A673 (cell line): ENCODE measurements at regions not wholly inside any gene's neighbourhood (a gene's known extent, or its start where the extent isn't known, plus 50 kb on each side); places are given as distances from the start of the nearest gene placed in this dataset.

ENCODE experiments used
- BruUV-seq: library from RNA; stranded (reverse); fragments of 400-500 nt; replicated peaks from 2 replicates; lab custom pipeline; 2021; lab: Mats Ljungman, UMichigan
- CTCF ChIA-PET: fragments of 300-600 bp; sonication (Branson Sonifier 250); formaldehyde crosslinking; loops from one replicate; lab custom pipeline; 2022; ENCODE audit warnings: antibody characterized with exemption; lab: Charles Lee
- POLR2A ChIA-PET: fragments of 300-600 bp; sonication (Branson Sonifier 250); formaldehyde crosslinking; loops from one replicate; lab custom pipeline; 2022; ENCODE audit warnings: antibody characterized with exemption; ENCODE audit not compliant: low non-redundant PET; lab: Charles Lee
- DNase-seq: peaks from one replicate; pipeline ENCODE4 v3.0.0-alpha.2; 2015; ENCODE audit warnings: low spot score
- H3K27ac ChIP-seq: fragments of 200-600 bp; sonication (generic); 2 replicates; pipeline ENCODE4 v1.5.1; 2016; ENCODE audit warnings: mixed run types, low read depth, mild to moderate bottlenecking, mixed read lengths, antibody characterized with exemption, low read length; ENCODE audit not compliant: poor library complexity, severe bottlenecking
- H3K27me3 ChIP-seq: fragments of 200-600 bp; sonication (generic); replicated peaks from 2 replicates; pipeline ENCODE4 v1.6.1; 2017; ENCODE audit warnings: mixed run types, low read depth, mild to moderate bottlenecking, mixed read lengths, antibody characterized with exemption, low read length; ENCODE audit not compliant: insufficient read depth, poor library complexity
- H3K36me3 ChIP-seq: fragments of 200-600 bp; sonication (generic); 2 replicates; pipeline ENCODE4 v1.6.1; 2016; ENCODE audit warnings: mixed run types, mild to moderate bottlenecking, mixed read lengths, antibody characterized with exemption, low read length; ENCODE audit not compliant: insufficient read depth, poor library complexity, severe bottlenecking
- H3K4me1 ChIP-seq: fragments of 200-600 bp; sonication (generic); 2 replicates; pipeline ENCODE4 v1.6.1; 2017; ENCODE audit warnings: mixed run types, mild to moderate bottlenecking, mixed read lengths, antibody characterized with exemption, low read length; ENCODE audit not compliant: insufficient read depth, poor library complexity, severe bottlenecking
- H3K4me3 ChIP-seq: fragments of 200-600 bp; sonication (generic); 2 replicates; pipeline ENCODE4 v1.5.1; 2016; ENCODE audit warnings: low read depth, mixed run types, mild to moderate bottlenecking, mixed read lengths, low read length; ENCODE audit not compliant: poor library complexity, severe bottlenecking
- H3K9me3 ChIP-seq: fragments of 200-600 bp; sonication (generic); 2 replicates; pipeline ENCODE4 v1.6.1; 2016; ENCODE audit warnings: mixed run types, low read depth, mild to moderate bottlenecking, mixed read lengths, antibody characterized with exemption, low read length; ENCODE audit not compliant: poor library complexity, severe bottlenecking
- EZH2 ChIP-seq: fragments of 200-600 bp; sonication (generic); IDR thresholded peaks from 2 replicates; pipeline ENCODE4 v1.6.1; 2017; ENCODE audit warnings: borderline replicate concordance, low read depth, mild to moderate bottlenecking, mixed read lengths, antibody characterized with exemption, low read length; ENCODE audit not compliant: poor library complexity, severe bottlenecking
- intact Hi-C: fragments of 100-400 bp; cut with micrococcal nuclease; formaldehyde crosslinking; loops from one replicate; pipeline ENCODE4 v1.10.0; 2022; ENCODE audit not compliant: unreplicated experiment
- TF ChIP-seq, protein P1 (sequence below): fragments of 300-800, 200-600 bp; sonication (generic); conservative IDR thresholded peaks from 2 replicates; pipeline ENCODE4 v1.5.1; 2017; ENCODE audit warnings: low read depth, mild to moderate bottlenecking, antibody characterized with exemption, low read length, moderate library complexity, mixed read lengths

DNA sequence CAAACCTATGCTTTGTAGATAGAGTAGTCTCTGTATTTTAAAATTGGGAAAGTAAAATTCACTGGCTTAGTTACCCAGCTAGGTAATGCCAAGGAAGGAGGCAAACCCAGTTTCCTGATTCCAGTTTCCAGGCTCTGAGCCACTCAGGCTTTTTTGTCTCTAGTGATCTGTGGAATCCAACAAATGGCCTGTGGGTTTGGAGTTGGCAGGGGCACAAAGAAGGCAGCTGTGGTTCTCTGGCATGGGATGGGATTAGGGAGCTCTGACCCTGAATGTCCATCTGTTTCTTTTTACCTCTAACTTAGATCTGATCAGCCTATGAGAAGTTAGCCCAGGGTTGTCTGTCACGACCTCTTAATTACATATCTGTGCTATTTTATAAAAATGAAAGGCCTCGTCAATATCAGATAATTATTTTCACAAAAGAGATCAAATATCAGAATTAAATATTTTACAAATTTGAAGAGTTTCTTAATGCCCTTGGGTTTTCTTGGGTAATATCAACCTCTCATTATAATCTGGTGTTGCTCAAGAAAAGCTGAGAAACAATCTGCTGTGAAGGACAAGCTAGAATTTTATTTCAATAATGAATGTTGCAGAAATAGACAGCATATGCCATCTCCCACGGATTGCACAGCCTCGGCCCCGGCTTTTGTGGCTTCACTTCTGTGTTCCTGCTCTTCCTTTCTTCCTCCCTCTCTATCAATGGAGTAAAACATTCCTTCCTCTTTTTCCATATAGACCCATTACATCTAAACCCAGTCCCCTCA, 63.7 kb upstream of the DAZL start:
- ChIA-PET POLR2A (no interaction called here), CTCF (no interaction called here)
- Histone ChIP-seq H3K4me1 (no peaks in the 10 kb centered on the region), H3K4me3 (no peak overlapping the region), H3K27me3 (no peaks in the 10 kb centered on the region), H3K27ac (no peak overlapping the region), H3K9me3 (no peaks in the 10 kb centered on the region), H3K36me3 (no peaks in the 10 kb centered on the region)
- intact Hi-C loops: no loop called here
- DNase-seq: no peak
- no TSS peak for BruUV-seq
- no peak for TF ChIP-seq EZH2
- TF ChIP-seq, protein P1, sequence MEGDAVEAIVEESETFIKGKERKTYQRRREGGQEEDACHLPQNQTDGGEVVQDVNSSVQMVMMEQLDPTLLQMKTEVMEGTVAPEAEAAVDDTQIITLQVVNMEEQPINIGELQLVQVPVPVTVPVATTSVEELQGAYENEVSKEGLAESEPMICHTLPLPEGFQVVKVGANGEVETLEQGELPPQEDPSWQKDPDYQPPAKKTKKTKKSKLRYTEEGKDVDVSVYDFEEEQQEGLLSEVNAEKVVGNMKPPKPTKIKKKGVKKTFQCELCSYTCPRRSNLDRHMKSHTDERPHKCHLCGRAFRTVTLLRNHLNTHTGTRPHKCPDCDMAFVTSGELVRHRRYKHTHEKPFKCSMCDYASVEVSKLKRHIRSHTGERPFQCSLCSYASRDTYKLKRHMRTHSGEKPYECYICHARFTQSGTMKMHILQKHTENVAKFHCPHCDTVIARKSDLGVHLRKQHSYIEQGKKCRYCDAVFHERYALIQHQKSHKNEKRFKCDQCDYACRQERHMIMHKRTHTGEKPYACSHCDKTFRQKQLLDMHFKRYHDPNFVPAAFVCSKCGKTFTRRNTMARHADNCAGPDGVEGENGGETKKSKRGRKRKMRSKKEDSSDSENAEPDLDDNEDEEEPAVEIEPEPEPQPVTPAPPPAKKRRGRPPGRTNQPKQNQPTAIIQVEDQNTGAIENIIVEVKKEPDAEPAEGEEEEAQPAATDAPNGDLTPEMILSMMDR: no peak

DNA sequence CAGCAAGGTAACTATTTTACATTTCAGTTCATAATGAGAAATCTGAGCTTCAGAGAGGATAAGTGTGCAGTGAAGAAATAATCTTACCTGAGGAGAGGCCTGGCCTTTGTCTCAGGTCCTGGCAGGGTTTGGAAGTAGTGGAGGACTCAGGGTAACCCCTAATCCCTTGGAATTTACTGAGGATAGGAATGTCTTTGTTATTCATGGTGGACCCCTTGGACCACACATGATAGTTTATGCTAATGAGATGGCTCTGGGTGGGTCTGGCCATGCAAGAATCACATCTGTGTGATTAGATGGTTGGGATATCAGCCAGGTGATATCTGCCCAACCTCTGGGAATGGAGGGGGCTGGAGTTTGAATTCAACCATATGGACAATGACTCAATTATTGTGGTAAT, 65.0 kb upstream of the DAZL start:
- H3K9me3 ChIP-seq: no peaks in the 10 kb centered on the region
- DNase-seq: no peak
- no TSS peak for BruUV-seq
- ChIA-PET POLR2A (no interaction called here), CTCF (no interaction called here)
- H3K27ac ChIP-seq: no peak overlapping the region
- no peaks in the 10 kb centered on the region for H3K4me1 ChIP-seq
- TF ChIP-seq, protein P1: no peak
- TF ChIP-seq EZH2: no peak
- intact Hi-C loops: no loop called here
- no peaks in the 10 kb centered on the region for H3K27me3 ChIP-seq
- no peaks in the 10 kb centered on the region for H3K36me3 ChIP-seq
- H3K4me3 ChIP-seq: no peak overlapping the region

DNA sequence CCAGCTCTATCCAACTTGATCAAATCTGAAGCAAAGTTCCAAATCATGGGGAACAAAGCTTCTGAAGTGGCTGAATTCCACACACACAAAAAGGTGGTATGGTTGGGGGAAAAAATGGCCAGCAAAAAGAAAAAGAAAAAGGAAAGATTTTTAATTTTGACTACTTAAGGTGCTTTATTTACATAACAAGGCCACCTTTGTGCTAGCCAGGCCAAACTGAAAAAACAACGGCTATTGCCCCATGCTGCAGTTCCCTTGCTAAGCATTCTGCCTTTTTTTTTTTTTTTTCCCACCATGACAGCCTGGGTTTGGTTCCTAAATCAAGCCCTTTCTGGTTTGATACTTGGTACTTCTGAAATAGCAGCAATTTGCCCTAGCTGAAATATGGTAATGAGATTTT, 66.5 kb upstream of the DAZL start:
- no TSS peak for BruUV-seq
- H3K4me1 ChIP-seq: no peaks in the 10 kb centered on the region
- ChIA-PET CTCF (no interaction called here), POLR2A (no interaction called here)
- no peaks in the 10 kb centered on the region for H3K9me3 ChIP-seq
- no peak for TF ChIP-seq EZH2
- TF ChIP-seq, protein P1: no peak
- no peak overlapping the region for H3K27ac ChIP-seq
- DNase-seq: no peak
- intact Hi-C loops: no loop called here
- no peaks in the 10 kb centered on the region for H3K27me3 ChIP-seq
- no peaks in the 10 kb centered on the region for H3K36me3 ChIP-seq
- no peak overlapping the region for H3K4me3 ChIP-seq
